NCI-H1092 (cell line): ENCODE measurements at regions not wholly inside any gene's neighbourhood (a gene's known extent, or its start where the extent isn't known, plus 50 kb on each side); places are given as distances from the start of the nearest gene placed in this dataset.

Experiments
- DNase-seq: peaks from one replicate; lab custom pipeline; 2025; lab: John Stamatoyannopoulos, UW

- DNase-seq: no peak
Measured at GRCh38 chr4:32031026-32031425, 1310.9 kb downstream of the PCDH7 start.

- DNase-seq: no peak
Measured at GRCh38 chr4:32032136-32032672, 1312.0 kb downstream of the PCDH7 start.

- DNase-seq: no peak
Measured at GRCh38 chr4:32037399-32037798, 1317.2 kb downstream of the PCDH7 start.

- DNase-seq: no peak
Measured at GRCh38 chr4:32042486-32043247, 1322.5 kb downstream of the PCDH7 start.

- no peak for DNase-seq
Measured at GRCh38 chr4:32043248-32043633, 1323.1 kb downstream of the PCDH7 start.

GRCh38 chr4:32061916-32062315 is 1341.7 kb downstream of the PCDH7 start:
- DNase-seq: no peak

GRCh38 chr4:32073542-32073941 is 1353.4 kb downstream of the PCDH7 start:
- DNase-seq: no peak

- DNase-seq: no peak
Measured at GRCh38 chr4:32087211-32087610, 1367.0 kb downstream of the PCDH7 start.

GRCh38 chr4:32094987-32095386 is 1374.8 kb downstream of the PCDH7 start:
- no peak for DNase-seq

- no peak for DNase-seq
Measured at GRCh38 chr4:32102896-32103295, 1382.7 kb downstream of the PCDH7 start.

- no peak for DNase-seq
Measured at GRCh38 chr4:32106767-32107166, 1386.6 kb downstream of the PCDH7 start.

- no peak for DNase-seq
Measured at GRCh38 chr4:32112891-32113290, 1392.7 kb downstream of the PCDH7 start.

- DNase-seq: no peak
Measured at GRCh38 chr4:32117693-32118092, 1397.5 kb downstream of the PCDH7 start.

GRCh38 chr4:32119907-32120306 is 1399.7 kb downstream of the PCDH7 start:
- no peak for DNase-seq

- no peak for DNase-seq
Measured at GRCh38 chr4:32128549-32128948, 1408.4 kb downstream of the PCDH7 start.

- no peak for DNase-seq
Measured at GRCh38 chr4:32129967-32130366, 1409.8 kb downstream of the PCDH7 start.

GRCh38 chr4:32133141-32133540 is 1413.0 kb downstream of the PCDH7 start:
- no peak for DNase-seq

GRCh38 chr4:32133734-32134133 is 1413.6 kb downstream of the PCDH7 start:
- DNase-seq: no peak

- no peak for DNase-seq
Measured at GRCh38 chr4:32135642-32136041, 1415.5 kb downstream of the PCDH7 start.

- DNase-seq: no peak
Measured at GRCh38 chr4:32136081-32136787, 1416.1 kb downstream of the PCDH7 start.

GRCh38 chr4:32140636-32141035 is 1420.5 kb downstream of the PCDH7 start:
- DNase-seq: no peak

GRCh38 chr4:32142075-32142474 is 1421.9 kb downstream of the PCDH7 start:
- no peak for DNase-seq

GRCh38 chr4:32145987-32146386 is 1425.8 kb downstream of the PCDH7 start:
- no peak for DNase-seq
